H9 (cell line): ENCODE measurements at regions not wholly inside any gene's neighbourhood (a gene's known extent, or its start where the extent isn't known, plus 50 kb on each side); places are given as distances from the start of the nearest gene placed in this dataset.

Experiments used
- DNase-seq: peaks from one replicate; pipeline ENCODE4 v3.0.0-alpha.2; 2017
- H2AFZ ChIP-seq: one replicate; pipeline ENCODE4 v1.6.1; 2013; ENCODE audit warnings: mild to moderate bottlenecking, low read length, control low read depth, moderate library complexity
- H2AK5ac ChIP-seq: 2 replicates; pipeline ENCODE4 v1.6.1; 2013; ENCODE audit warnings: low read length, control low read depth, mixed read lengths; ENCODE audit not compliant: insufficient read length
- H2BK120ac ChIP-seq: one replicate; pipeline ENCODE4 v1.6.1; 2013; ENCODE audit warnings: low read depth, mild to moderate bottlenecking, low read length, control low read depth, inconsistent platforms; ENCODE audit not compliant: poor library complexity, severe bottlenecking
- H2BK12ac ChIP-seq: 2 replicates; pipeline ENCODE4 v1.6.1; 2013; ENCODE audit warnings: low read length, control low read depth, mixed read lengths, low read depth; ENCODE audit not compliant: insufficient read length
- H2BK15ac ChIP-seq: 2 replicates; pipeline ENCODE4 v1.6.1; 2013; ENCODE audit warnings: low read depth, low read length, control low read depth
- H2BK20ac ChIP-seq: one replicate; pipeline ENCODE4 v1.6.1; 2013; ENCODE audit warnings: low read depth, mild to moderate bottlenecking, low read length, control low read depth, inconsistent platforms; ENCODE audit not compliant: poor library complexity, severe bottlenecking
- H2BK5ac ChIP-seq: 2 replicates; pipeline ENCODE4 v1.6.1; 2013; ENCODE audit warnings: low read length, control low read depth, mixed read lengths; ENCODE audit not compliant: insufficient read length
- H3K14ac ChIP-seq: 2 replicates; pipeline ENCODE4 v1.6.1; 2013; ENCODE audit warnings: low read length, control low read depth; ENCODE audit not compliant: insufficient read depth
- H3K18ac ChIP-seq: 2 replicates; pipeline ENCODE4 v1.6.1; 2013; ENCODE audit warnings: low read depth, mild to moderate bottlenecking, mixed read lengths, low read length, control low read depth; ENCODE audit not compliant: insufficient read length
- H3K23ac ChIP-seq: 2 replicates; pipeline ENCODE4 v1.6.1; 2013; ENCODE audit warnings: low read length, control low read depth, mixed read lengths, low read depth; ENCODE audit not compliant: insufficient read length
- H3K23me2 ChIP-seq: 2 replicates; pipeline ENCODE4 v1.6.1; 2013; ENCODE audit warnings: low read depth, mild to moderate bottlenecking, mixed read lengths, low read length, control low read depth; ENCODE audit not compliant: insufficient read length, poor library complexity, severe bottlenecking
- H3K27ac ChIP-seq: 2 replicates; pipeline ENCODE4 v1.5.1; 2013; ENCODE audit warnings: low read length, control low read depth, mixed read lengths, low read depth; ENCODE audit not compliant: insufficient read length
- H3K27me3 ChIP-seq: 2 replicates; pipeline ENCODE4 v1.6.1; 2013; ENCODE audit warnings: low read length, control low read depth, inconsistent platforms; ENCODE audit not compliant: insufficient read depth
- H3K4ac ChIP-seq: 2 replicates; pipeline ENCODE4 v1.6.1; 2013; ENCODE audit warnings: low read depth, mild to moderate bottlenecking, control low read depth, inconsistent platforms, low read length, moderate library complexity
- H3K4me1 ChIP-seq: 2 replicates; pipeline ENCODE4 v1.6.1; 2013; ENCODE audit warnings: low read length, control low read depth, inconsistent platforms; ENCODE audit not compliant: insufficient read depth
- H3K4me2 ChIP-seq: 2 replicates; pipeline ENCODE4 v1.6.1; 2013; ENCODE audit warnings: low read length, control low read depth, mixed read lengths; ENCODE audit not compliant: insufficient read length, insufficient read depth
- H3K56ac ChIP-seq: 2 replicates; pipeline ENCODE4 v1.6.1; 2013; ENCODE audit warnings: low read depth, mild to moderate bottlenecking, mixed read lengths, low read length, control low read depth; ENCODE audit not compliant: insufficient read length
- H3K79me1 ChIP-seq: 2 replicates; pipeline ENCODE4 v1.6.1; 2013; ENCODE audit warnings: low read depth, mild to moderate bottlenecking, moderate library complexity, low read length, control low read depth, inconsistent platforms; ENCODE audit not compliant: insufficient read depth, poor library complexity, severe bottlenecking
- H3K79me2 ChIP-seq: 2 replicates; pipeline ENCODE4 v1.6.1; 2013; ENCODE audit warnings: low read length, control low read depth, inconsistent platforms; ENCODE audit not compliant: insufficient read depth
- H3K9ac ChIP-seq: 2 replicates; pipeline ENCODE4 v1.6.1; 2013; ENCODE audit warnings: low read length, control low read depth, mixed read lengths; ENCODE audit not compliant: insufficient read length; ENCODE audit errors: extremely low read depth
- H3K9me3 ChIP-seq: one replicate; pipeline ENCODE4 v1.6.1; 2013; ENCODE audit warnings: low read depth, low read length, inconsistent platforms; ENCODE audit not compliant: control insufficient read depth
- H3T11ph ChIP-seq: one replicate; pipeline ENCODE4 v1.6.1; 2013; ENCODE audit warnings: mild to moderate bottlenecking, low read length, control low read depth, inconsistent platforms
- H4K20me1 ChIP-seq: one replicate; pipeline ENCODE4 v1.6.1; 2013; ENCODE audit not compliant: control insufficient read depth, insufficient read length, insufficient read depth
- H4K5ac ChIP-seq: 2 replicates; pipeline ENCODE4 v1.6.1; 2013; ENCODE audit warnings: low read depth, mild to moderate bottlenecking, mixed read lengths, low read length, control low read depth; ENCODE audit not compliant: insufficient read length
- H4K8ac ChIP-seq: replicated peaks from 2 replicates; pipeline ENCODE4 v1.6.1; 2013; ENCODE audit warnings: low read length, control low read depth, mixed read lengths, low read depth; ENCODE audit not compliant: insufficient read length
- H4K91ac ChIP-seq: 2 replicates; pipeline ENCODE4 v1.6.1; 2013; ENCODE audit warnings: low read depth, mild to moderate bottlenecking, moderate library complexity, mixed read lengths, low read length, control low read depth; ENCODE audit not compliant: insufficient read length
- H3K27ac Mint-ChIP-seq, 3 experiments: 2 replicates in 2 of 3; 3 replicates in 1 of 3; pipeline ENCODE4 v1.8.0; 2020 to 2021; ENCODE audit warnings: mixed read lengths in 3 of 3, mild to moderate bottlenecking in 1 of 3, moderate library complexity in 1 of 3
- H3K27me3 Mint-ChIP-seq: 2 replicates; pipeline ENCODE4 v1.8.0; 2021; ENCODE audit warnings: low read depth, mild to moderate bottlenecking, moderate library complexity, mixed read lengths
- H3K36me3 Mint-ChIP-seq, 3 experiments: 2 replicates in 2 of 3; 3 replicates in 1 of 3; pipeline ENCODE4 v1.8.0; 2020 to 2021; ENCODE audit warnings: low read depth in 3 of 3, mixed read lengths in 3 of 3; ENCODE audit not compliant: insufficient read depth in 1 of 3
- H3K4me1 Mint-ChIP-seq, 2 experiments: 2 replicates each; pipeline ENCODE4 v1.8.0; 2020; ENCODE audit warnings: mixed read lengths in 2 of 2
- H3K4me3 Mint-ChIP-seq, 2 experiments: 2 replicates in 1 of 2; 3 replicates in 1 of 2; pipeline ENCODE4 v1.8.0; 2020 to 2021; ENCODE audit warnings: mild to moderate bottlenecking in 2 of 2, mixed read lengths in 2 of 2, moderate library complexity in 1 of 2
- H3K9me3 Mint-ChIP-seq, 2 experiments: 2 replicates in 1 of 2; 3 replicates in 1 of 2; pipeline ENCODE4 v1.8.0; 2020; ENCODE audit warnings: mild to moderate bottlenecking in 2 of 2, mixed read lengths in 2 of 2, moderate library complexity in 1 of 2
- CTCF ChIP-seq: fragments of 200-600 bp; sonication (generic); conservative IDR thresholded peaks from 3 replicates; pipeline ENCODE4 v1.8.0; 2021; ENCODE audit warnings: antibody characterized with exemption, mild to moderate bottlenecking
- WGBS: extraction: QIAGEN DNeasy Blood & Tissue Kit; methylation state at CpG from one replicate; pipeline ENCODE4 v1.1.7; 2013; ENCODE audit warnings: missing lambda C conversion rate, low lambda C conversion rate, mixed read lengths; ENCODE audit not compliant: insufficient read length; ENCODE audit errors: extremely low coverage; 5-methylcytosine and 5-hydroxymethylcytosine counted together

- no peak overlapping the region for H4K5ac ChIP-seq
- H2BK15ac ChIP-seq = no peak overlapping the region
- no peak overlapping the region for H2AFZ ChIP-seq
- no peak overlapping the region for H4K91ac ChIP-seq
- WGBS = no CpG with 5 or more reads among the region's 25 CpGs
- H4K8ac ChIP-seq = no peak overlapping the region
- no peak overlapping the region for H3K27ac ChIP-seq
- no peaks in the 10 kb centered on the region for H3K79me1 ChIP-seq
- Mint-ChIP-seq H3K27me3 (no peaks in the 10 kb centered on the region), H3K4me1 (peaks cover 0 to 3% of the 10 kb centered on the region in 2 experiments; a peak in 1 of 4 replicates), H3K27ac (no peak overlapping the region), H3K4me3 (no peak overlapping the region), H3K9me3 (peaks cover 15 to 16% of the 10 kb centered on the region in 2 experiments), H3K36me3 (peaks cover 5 to 14% (median 11%) of the 10 kb centered on the region in 3 experiments; a peak in 5 of 7 replicates)
- H3K4ac ChIP-seq = no peak overlapping the region
- no peak overlapping the region for H3K4me2 ChIP-seq
- no peak overlapping the region for H2BK12ac ChIP-seq
- H2BK5ac ChIP-seq = no peak overlapping the region
- no peak overlapping the region for H3T11ph ChIP-seq
- H3K9me3 ChIP-seq = peaks cover 10% of the 10 kb centered on the region
- TF ChIP-seq CTCF = no peak
- H3K23ac ChIP-seq = no peak overlapping the region
- no peak overlapping the region for H3K9ac ChIP-seq
- H3K56ac ChIP-seq = no peak overlapping the region
- H3K27me3 ChIP-seq = no peaks in the 10 kb centered on the region; the same call in 1 of the 2 replicates
- no peaks in the 10 kb centered on the region for H3K79me2 ChIP-seq
- no peak overlapping the region for H3K18ac ChIP-seq
- no peaks in the 10 kb centered on the region for H3K4me1 ChIP-seq
- no peak overlapping the region for H2AK5ac ChIP-seq
- no peak overlapping the region for H2BK120ac ChIP-seq
- no peak overlapping the region for H2BK20ac ChIP-seq
- no peak for DNase-seq
- H3K23me2 ChIP-seq = no peaks in the 10 kb centered on the region
- H3K14ac ChIP-seq = no peak overlapping the region
- no peaks in the 10 kb centered on the region for H4K20me1 ChIP-seq
Observed at GRCh38 chr5:155114655-155115054, 101.1 kb downstream of the KIF4B start.
